LHCN-M2 (cell line): ENCODE measurements at regions not wholly inside any gene's neighbourhood (a gene's known extent, or its start where the extent isn't known, plus 50 kb on each side); places are given as distances from the start of the nearest gene placed in this dataset.
A peak's percentile ranks its signal among the peaks of the same experiment; 100 is the strongest.
"Not testable (repeated sequence)": the region's sequence is repeated elsewhere in the genome, so short reads cannot be mapped to it uniquely, and the experiment has no call there.

ENCODE experiments used
- DNase-seq: peaks from one replicate; pipeline ENCODE4 v3.0.0-alpha.2; 2012; ENCODE audit warnings: low read depth

- DNase-seq, result no peak
Measured at GRCh38 chr9:16272776-16273175, 597.7 kb downstream of the BNC2 start.

DNA sequence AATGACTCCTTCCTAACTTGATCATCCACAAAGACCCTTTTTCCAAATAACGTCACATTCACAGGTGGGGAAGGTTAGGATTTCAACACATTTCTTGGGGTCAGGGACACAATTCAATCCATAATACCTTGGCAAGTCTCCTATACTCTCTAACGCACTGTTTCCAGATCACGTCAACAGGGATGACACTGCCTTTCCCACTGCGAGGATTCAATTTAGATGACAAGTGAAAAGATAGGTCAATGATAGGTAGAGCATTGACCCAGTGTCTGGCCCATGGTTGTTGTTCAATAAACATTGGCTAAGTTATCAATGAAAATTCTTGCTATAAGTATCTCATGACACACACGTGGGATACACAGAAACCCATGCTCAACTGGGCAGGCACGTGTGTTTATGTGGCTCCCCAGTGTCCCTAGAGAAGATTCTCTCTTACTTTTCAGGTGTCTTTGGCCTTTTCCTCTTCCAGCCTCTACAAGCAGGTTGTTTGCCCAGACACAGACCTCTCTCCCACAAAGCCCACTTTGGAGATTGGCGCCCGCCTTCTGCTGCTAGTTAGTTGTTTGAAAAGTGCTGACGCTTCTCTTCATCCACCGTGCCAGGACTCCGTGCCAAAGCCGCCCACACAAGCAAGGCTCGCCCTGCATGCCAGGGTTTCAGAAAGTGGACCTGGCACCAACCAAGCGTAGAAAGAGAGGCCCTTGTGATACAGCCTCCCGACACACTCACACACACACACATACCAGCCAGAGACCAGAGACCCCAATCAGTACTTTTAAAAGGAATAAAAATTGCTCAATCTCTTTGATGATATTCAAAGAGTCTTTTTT lies 594.5 kb downstream of the BNC2 start:
- DNase-seq, result no peak

DNA sequence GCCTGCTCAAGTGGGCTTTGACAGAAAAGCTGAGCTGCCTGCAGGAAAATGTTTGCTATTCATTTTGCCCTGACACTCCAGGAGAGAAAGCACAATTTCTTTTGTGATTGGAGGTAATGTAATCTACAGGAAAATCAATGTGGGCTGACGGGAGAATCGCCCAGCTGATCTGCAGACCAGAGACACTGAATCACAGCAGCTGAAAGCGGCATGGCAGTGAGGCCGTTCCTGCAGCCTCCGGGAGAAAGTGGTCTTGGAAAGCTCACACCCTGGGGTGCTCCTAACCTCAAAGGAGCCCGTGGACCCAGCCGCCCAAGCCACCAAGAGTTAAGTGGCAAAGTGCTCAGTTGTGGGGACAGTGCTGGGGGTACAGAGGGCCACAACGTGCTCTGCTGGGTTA lies 593.6 kb downstream of the BNC2 start:
- DNase-seq, result no peak

- DNase-seq, result no peak
Measured at GRCh38 chr9:16277471-16277960, 593.0 kb downstream of the BNC2 start.

DNA sequence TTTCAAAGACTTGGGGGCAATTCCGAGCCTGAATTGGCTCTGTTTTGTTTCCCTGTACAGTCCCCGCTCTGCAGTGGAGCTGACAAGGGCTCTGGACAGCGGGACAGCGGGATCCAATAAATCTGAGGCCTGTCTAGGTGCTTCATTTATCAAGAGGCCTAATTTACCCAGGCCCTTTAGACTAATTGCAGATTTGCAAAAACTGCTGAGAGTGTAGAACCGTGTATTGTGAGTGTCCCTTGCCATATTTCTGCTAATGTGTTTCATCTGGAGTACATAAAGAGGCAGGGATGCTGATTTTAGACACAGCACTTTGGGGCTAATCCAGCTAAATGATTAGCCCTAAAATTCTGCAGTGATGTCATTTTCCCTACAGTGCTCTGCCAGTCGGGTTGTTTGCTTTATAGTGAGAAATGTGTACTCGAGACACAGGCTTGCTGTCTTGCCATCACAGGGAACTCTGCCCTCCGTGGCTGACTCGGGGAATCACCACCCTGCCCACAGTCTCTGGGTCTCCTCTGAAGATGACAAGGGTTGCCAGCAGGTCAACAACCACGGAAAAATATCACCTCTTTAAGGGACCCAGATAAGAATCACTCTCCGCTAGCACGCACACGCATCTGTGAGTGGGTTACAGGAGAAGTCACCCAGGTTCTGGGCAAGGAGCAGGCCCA lies 592.0 kb downstream of the BNC2 start:
- DNase-seq, result no peak

DNA sequence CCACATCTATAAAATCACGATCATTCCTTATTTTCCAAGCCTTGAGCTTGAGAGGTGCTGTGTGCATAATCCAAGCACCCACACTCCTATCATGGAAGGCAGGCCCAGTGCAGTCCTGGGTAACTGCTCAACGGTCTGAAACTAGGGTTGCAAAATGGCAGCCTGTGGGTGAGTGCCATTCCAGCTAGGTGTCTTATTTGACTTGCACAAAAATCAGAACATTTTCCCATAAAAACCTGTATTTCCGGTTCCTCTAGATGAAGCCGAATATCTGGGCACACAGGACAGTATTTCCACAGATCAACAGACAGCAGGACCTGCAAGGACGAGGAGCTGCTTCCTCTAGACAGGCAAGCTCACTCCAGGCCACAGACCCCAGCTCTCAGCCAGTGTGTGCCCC lies 588.8 kb downstream of the BNC2 start:
- no peak for DNase-seq

- DNase-seq, result peak; percentile 39
Measured at GRCh38 chr9:16282216-16282615, 588.3 kb downstream of the BNC2 start.

GRCh38 chr9:16282718-16283117 lies 587.8 kb downstream of the BNC2 start:
- DNase-seq, result no peak

- no peak for DNase-seq
Measured at GRCh38 chr9:16286160-16286559, 584.3 kb downstream of the BNC2 start.

DNA sequence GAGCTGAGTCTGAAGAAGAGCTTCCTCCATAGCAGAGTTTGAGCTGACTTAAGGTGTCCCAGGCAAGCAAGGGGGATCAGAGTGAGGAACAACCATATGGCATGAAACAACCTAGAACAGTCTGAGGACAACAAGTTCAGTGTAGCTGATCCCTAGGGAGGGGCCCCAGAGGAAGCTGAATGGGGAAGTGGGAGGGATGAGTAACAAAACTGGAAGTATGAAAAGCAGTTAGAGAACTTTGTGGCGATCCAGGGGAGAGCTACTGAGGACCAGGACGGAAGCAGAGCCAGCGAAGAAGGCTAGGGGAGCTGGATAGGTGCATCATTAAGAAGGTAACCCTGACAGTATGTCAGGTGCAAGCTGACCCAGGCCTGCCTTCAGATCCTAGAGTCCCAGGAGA lies 580.8 kb downstream of the BNC2 start:
- peak; percentile 46 for DNase-seq

GRCh38 chr9:16290169-16290568 lies 580.3 kb downstream of the BNC2 start:
- DNase-seq, result no peak

- DNase-seq, result no peak
Measured at GRCh38 chr9:16291921-16292320, 578.5 kb downstream of the BNC2 start.

GRCh38 chr9:16293610-16294009 lies 576.9 kb downstream of the BNC2 start:
- DNase-seq, result no peak

DNA sequence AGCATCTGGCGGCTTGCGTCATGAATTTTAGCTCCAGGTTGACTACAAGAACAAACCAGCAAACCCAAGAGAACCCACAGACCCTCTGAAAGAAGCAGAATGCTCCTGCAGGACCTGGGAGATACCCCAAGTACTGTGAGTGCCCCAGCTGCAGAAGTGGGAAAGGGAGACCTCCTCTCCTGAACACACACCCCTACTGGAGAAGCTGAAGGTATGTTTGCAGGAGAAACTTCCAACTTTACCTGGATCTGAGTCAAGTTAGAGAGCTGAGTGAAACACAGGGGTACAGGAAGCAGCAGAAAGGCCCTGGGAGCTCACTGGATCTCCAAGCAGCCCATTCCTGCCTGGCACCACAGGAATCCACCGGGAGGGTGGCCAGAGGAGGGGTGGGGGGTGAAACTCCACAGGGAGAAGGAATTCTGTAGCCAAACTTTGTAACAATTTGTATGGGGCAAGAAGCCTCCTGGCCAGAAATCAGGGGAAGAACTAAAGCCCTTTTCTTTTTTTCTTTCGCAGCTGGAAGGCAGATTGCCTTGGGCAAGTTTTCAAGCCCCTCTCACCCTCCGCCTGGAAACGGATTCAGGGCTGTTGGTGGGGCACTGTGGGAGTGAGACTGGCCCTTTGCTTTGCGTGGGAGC lies 576.2 kb downstream of the BNC2 start:
- no peak for DNase-seq

- not testable (repeated sequence) for DNase-seq
Measured at GRCh38 chr9:16294940-16295339, 575.5 kb downstream of the BNC2 start.

DNA sequence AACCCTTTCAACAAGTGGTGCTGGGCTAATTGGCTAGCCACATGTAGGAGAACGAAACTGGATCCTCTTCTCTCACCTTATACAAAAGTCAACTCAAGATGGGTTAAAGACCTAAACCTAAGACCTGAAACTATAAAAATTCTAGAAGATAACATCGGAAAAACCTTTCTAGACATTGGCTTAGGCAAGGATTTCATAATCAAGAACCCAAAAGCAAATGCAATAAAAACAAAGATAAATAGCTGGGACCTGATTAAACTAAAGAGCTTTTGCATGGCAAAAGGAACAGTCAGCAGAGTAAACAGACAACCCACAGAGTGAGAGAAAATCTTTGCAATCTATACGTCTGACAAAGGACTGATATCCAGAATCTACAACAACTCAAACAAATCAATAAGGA lies 571.1 kb downstream of the BNC2 start:
- DNase-seq, result not testable (repeated sequence)

GRCh38 chr9:16303506-16303905 lies 567.0 kb downstream of the BNC2 start:
- DNase-seq, result no peak

GRCh38 chr9:16304301-16304700 lies 566.2 kb downstream of the BNC2 start:
- DNase-seq, result no peak

DNA sequence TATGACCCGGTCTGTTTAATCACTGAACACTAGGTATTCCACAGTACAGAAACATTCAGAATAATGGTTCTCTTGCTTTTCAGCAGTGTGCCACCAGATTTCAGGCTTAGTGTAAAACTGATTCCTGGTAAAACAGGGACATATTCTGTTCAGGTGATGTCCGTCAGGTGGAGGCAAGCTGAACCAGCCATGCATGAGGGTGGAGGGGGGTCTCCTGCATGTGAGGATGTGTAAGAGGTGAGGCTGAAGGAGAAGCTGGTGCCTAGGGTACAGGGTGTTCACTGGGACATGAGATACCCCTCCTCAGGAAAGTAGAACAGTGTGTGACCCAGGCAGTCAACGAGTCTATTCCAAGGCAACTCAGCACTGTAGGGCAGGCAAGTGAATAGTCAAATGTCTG lies 563.9 kb downstream of the BNC2 start:
- no peak for DNase-seq

- DNase-seq, result no peak
Measured at GRCh38 chr9:16307626-16308195, 562.8 kb downstream of the BNC2 start.

DNA sequence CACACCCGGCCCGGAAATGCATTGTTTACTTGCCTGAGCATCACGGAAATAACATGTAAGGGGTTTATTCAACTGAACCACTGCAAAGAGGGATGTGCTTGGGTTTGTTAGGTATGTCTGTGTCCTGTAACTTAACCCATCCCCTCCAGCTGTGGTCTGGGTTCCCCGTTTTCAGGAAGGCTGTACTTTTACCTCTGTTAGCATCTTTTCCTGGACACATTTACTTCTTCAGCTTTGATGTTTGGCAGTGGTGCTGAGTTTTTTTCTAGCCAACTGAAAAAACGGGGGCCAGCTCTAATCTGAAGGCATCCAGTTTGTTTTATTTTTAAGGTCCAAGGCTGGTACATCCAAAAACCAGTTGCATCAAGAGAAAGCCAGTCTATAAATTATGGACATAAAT lies 561.8 kb downstream of the BNC2 start:
- DNase-seq, result no peak

GRCh38 chr9:16309082-16309468 lies 561.4 kb downstream of the BNC2 start:
- no peak for DNase-seq
